HEK293 (cell line): ENCODE measurements at regions not wholly inside any gene's neighbourhood (a gene's known extent, or its start where the extent isn't known, plus 50 kb on each side); places are given as distances from the start of the nearest gene placed in this dataset.

ENCODE experiments used
- CTCF ChIA-PET: fragments of 350-600 bp; formaldehyde crosslinking; extraction: SDS; loops from one replicate; lab custom pipeline; 2021; ENCODE audit warnings: antibody characterized with exemption; lab: Yijun Ruan, JAX
- POLR2A ChIA-PET: fragments of 300-600 bp; formaldehyde crosslinking; extraction: SDS; loops from one replicate; lab custom pipeline; 2020; ENCODE audit warnings: antibody characterized with exemption, inconsistent platforms; lab: Yijun Ruan, JAX
- H3K27ac ChIP-seq: fragments of 200-500 bp; sonication (Bioruptor generic); 2 replicates; pipeline ENCODE4 v1.5.1; 2014; ENCODE audit warnings: low read depth, low read length, control low read depth, inconsistent platforms; ENCODE audit errors: extremely low read depth
- H3K36me3 ChIP-seq, 2 experiments: fragments of 200-500 bp in 1 of 2; sonication (Bioruptor generic) in 1 of 2; 1 replicate in 1 of 2; 2 replicates in 1 of 2; pipeline ENCODE4 v1.5.1; 2014 to 2017; ENCODE audit warnings: inconsistent platforms in 2 of 2, low read length in 2 of 2; ENCODE audit not compliant: control insufficient read depth in 2 of 2, insufficient read depth in 1 of 2
- H3K4me1 ChIP-seq: fragments of 200-500 bp; sonication (Bioruptor generic); 2 replicates; pipeline ENCODE4 v1.5.1; 2014; ENCODE audit warnings: mild to moderate bottlenecking, low read length, inconsistent platforms; ENCODE audit not compliant: control insufficient read depth, insufficient read depth
- H3K4me3 ChIP-seq: 2 replicates; pipeline ENCODE4 v1.5.1; 2011; ENCODE audit warnings: low read depth, mild to moderate bottlenecking, control low read depth, low read length, moderate library complexity
- H3K9me3 ChIP-seq: fragments of 200-500 bp; sonication (Bioruptor generic); 2 replicates; pipeline ENCODE4 v1.5.1; 2014; ENCODE audit warnings: low read depth, low read length, inconsistent platforms; ENCODE audit not compliant: control insufficient read depth, insufficient read depth
- GLI2 ChIP-seq: fragments of 450-650 bp; formaldehyde crosslinking; IDR thresholded peaks from 2 replicates; pipeline ENCODE4; 2017; ENCODE audit warnings: missing biosample characterization, missing genetic modification characterization, low read depth, borderline replicate concordance
- GLI4 ChIP-seq: fragments of 450-650 bp; formaldehyde crosslinking; IDR thresholded peaks from 2 replicates; pipeline ENCODE4 v1.5.1; 2016; ENCODE audit warnings: missing biosample characterization, missing genetic modification characterization
- KLF7 ChIP-seq: fragments of 450-650 bp; formaldehyde crosslinking; IDR thresholded peaks from 2 replicates; pipeline ENCODE4 v1.5.1; 2016; ENCODE audit warnings: missing biosample characterization, missing genetic modification characterization, borderline replicate concordance
- PBX3 ChIP-seq: sonication (generic); formaldehyde crosslinking; IDR thresholded peaks from 2 replicates; pipeline ENCODE4 v1.8.1; 2022; ENCODE audit warnings: mild to moderate bottlenecking, moderate library complexity, missing genetic modification reagents
- REST ChIP-seq: fragments of 450-650 bp; formaldehyde crosslinking; IDR thresholded peaks from 2 replicates; pipeline ENCODE4 v1.5.1; 2016; ENCODE audit warnings: missing biosample characterization, missing genetic modification characterization
- SALL2 ChIP-seq: fragments of 450-650 bp; formaldehyde crosslinking; IDR thresholded peaks from 2 replicates; pipeline ENCODE4 v1.5.0; 2017; ENCODE audit warnings: missing biosample characterization, mild to moderate bottlenecking, missing genetic modification characterization, borderline replicate concordance
- SETDB1 ChIP-seq: IDR thresholded peaks from one replicate; pipeline ENCODE4 v1.6.1; 2017; ENCODE audit warnings: mild to moderate bottlenecking, low read length, moderate library complexity, mixed read lengths; ENCODE audit not compliant: insufficient read length
- SP7 ChIP-seq: fragments of 450-650 bp; formaldehyde crosslinking; IDR thresholded peaks from 2 replicates; pipeline ENCODE4 v1.5.1; 2016; ENCODE audit warnings: missing biosample characterization, missing genetic modification characterization
- ZBTB17 ChIP-seq: fragments of 450-650 bp; formaldehyde crosslinking; IDR thresholded peaks from 2 replicates; pipeline ENCODE4 v1.5.1; 2016; ENCODE audit warnings: missing biosample characterization, missing genetic modification characterization
- ZBTB7A ChIP-seq: fragments of 450-650 bp; formaldehyde crosslinking; IDR thresholded peaks from 2 replicates; pipeline ENCODE4 v1.5.1; 2016; ENCODE audit warnings: low read depth, missing biosample characterization, missing genetic modification characterization
- ZNF221 ChIP-seq: fragments of 450-650 bp; formaldehyde crosslinking; IDR thresholded peaks from 2 replicates; pipeline ENCODE4 v1.5.1; 2017; ENCODE audit warnings: missing biosample characterization, missing genetic modification characterization, borderline replicate concordance
- ZNF23 ChIP-seq: fragments of 450-650 bp; formaldehyde crosslinking; IDR thresholded peaks from 2 replicates; pipeline ENCODE4 v1.5.1; 2016; ENCODE audit warnings: missing biosample characterization, missing genetic modification characterization, borderline replicate concordance
- ZNF280C ChIP-seq: fragments of 450-650 bp; formaldehyde crosslinking; IDR thresholded peaks from 2 replicates; pipeline ENCODE4 v1.5.1; 2016; ENCODE audit warnings: missing biosample characterization, missing genetic modification characterization
- ZNF529 ChIP-seq: fragments of 450-650 bp; formaldehyde crosslinking; IDR thresholded peaks from 2 replicates; pipeline ENCODE4 v1.5.1; 2017; ENCODE audit warnings: missing genetic modification characterization, missing biosample characterization; ENCODE audit not compliant: insufficient replicate concordance
- ZNF555 ChIP-seq: fragments of 450-650 bp; formaldehyde crosslinking; conservative IDR thresholded peaks from 2 replicates; pipeline ENCODE4 v1.5.1; 2017; ENCODE audit warnings: missing biosample characterization, mild to moderate bottlenecking, missing genetic modification characterization, inconsistent platforms
- ZSCAN23 ChIP-seq: fragments of 450-650 bp; formaldehyde crosslinking; IDR thresholded peaks from 2 replicates; pipeline ENCODE4 v1.5.1; 2016; ENCODE audit warnings: missing biosample characterization, missing genetic modification characterization

GRCh38 chrX:34406580-34406979, 250.5 kb downstream of the TMEM47 start (continued):
- TF ChIP-seq ZNF529 (tag by site-specific recombination) (peak; percentile 29), ZNF555 (tag by site-specific recombination) (peak; percentile 87), GLI4 (tag by site-specific recombination) (no peak)

- CTCF ChIA-PET = no interaction called here
- Histone ChIP-seq H3K4me3 (no peak overlapping the region), H3K4me1 (no peaks in the 10 kb centered on the region), H3K27ac (no peak overlapping the region)
- POLR2A ChIA-PET = no interaction called here
- TF ChIP-seq SALL2 (tag by site-specific recombination) = no peak
- TF ChIP-seq KLF7 (tag by site-specific recombination) = no peak
- no peak for TF ChIP-seq ZNF23 (tag by site-specific recombination)
- TF ChIP-seq SETDB1 = no peak
- TF ChIP-seq ZNF221 (tag by site-specific recombination) = no peak
- TF ChIP-seq ZBTB7A (tag by site-specific recombination) = no peak
- no peak for TF ChIP-seq SP7 (tag by site-specific recombination)
- TF ChIP-seq ZNF555 (tag by site-specific recombination) = no peak
- TF ChIP-seq, all 188 proteins: peak for 0
- H3K36me3 ChIP-seq = no peaks in the 10 kb centered on the region
- H3K9me3 ChIP-seq = no peaks in the 10 kb centered on the region
Observed at GRCh38 chrX:34404386-34405070, 252.6 kb downstream of the TMEM47 start.

- H3K36me3 ChIP-seq = no peaks in the 10 kb centered on the region
- no peak overlapping the region for H3K4me3 ChIP-seq
- H3K4me1 ChIP-seq = no peaks in the 10 kb centered on the region
- CTCF ChIA-PET = interaction anchor here (0.6 kb wide), 1 partner anchor 61 kb away, joined by 3 read pairs; no protein-coding TSS in a partner anchor
- H3K27ac ChIP-seq = no peak overlapping the region
- TF ChIP-seq GLI2 (no peak), ZSCAN23 (no peak), ZBTB17 (tag by site-specific recombination) (no peak), ZNF280C (tag by site-specific recombination) (no peak), REST (tag by site-specific recombination) (no peak), PBX3 (CRISPR knock-in tag) (no peak)
- TF ChIP-seq, all 188 proteins: peak for 0
- no peaks in the 10 kb centered on the region for H3K9me3 ChIP-seq
- POLR2A ChIA-PET = no interaction called here
Observed at GRCh38 chrX:34401411-34401810, 255.7 kb downstream of the TMEM47 start.
